Left renal pelvis (tissue), 4 donors: ENCODE measurements at regions not wholly inside any gene's neighbourhood (a gene's known extent, or its start where the extent isn't known, plus 50 kb on each side); places are given as distances from the start of the nearest gene placed in this dataset.
"Not testable (repeated sequence)": the region's sequence is repeated elsewhere in the genome, so short reads cannot be mapped to it uniquely, and the experiment has no call there.

Experiments
- DNase-seq, 4 donors: peaks; one replicate each; pipeline ENCODE4 v3.0.0-alpha.2; 2013; ENCODE audit warnings: low read depth in 4 of 4, low spot score in 3 of 4

- no peak for DNase-seq
These were observed 210.5 kb upstream of the SHH start for GRCh38 chr7:156022483-156023459.

- peak; percentile 2 to 18 (median 6) for DNase-seq
These were observed 209.2 kb upstream of the SHH start for GRCh38 chr7:156021471-156021870.

GRCh38 chr7:156020566-156020965 lies 208.3 kb upstream of the SHH start:
- DNase-seq: no peak

- DNase-seq: no peak
These were observed 207.7 kb upstream of the SHH start for GRCh38 chr7:156019776-156020565.

- DNase-seq: no peak
These were observed 207.0 kb upstream of the SHH start for GRCh38 chr7:156019308-156019707.

- DNase-seq: no peak
These were observed 205.8 kb upstream of the SHH start for GRCh38 chr7:156017916-156018700.

GRCh38 chr7:156017431-156017830 lies 205.2 kb upstream of the SHH start:
- no peak for DNase-seq

GRCh38 chr7:156015237-156016020 lies 203.2 kb upstream of the SHH start:
- DNase-seq: no peak

- DNase-seq: no peak
These were observed 202.5 kb upstream of the SHH start for GRCh38 chr7:156014808-156015207.

GRCh38 chr7:156014201-156014600 lies 201.9 kb upstream of the SHH start:
- DNase-seq: no peak

- DNase-seq: no peak
These were observed 200.1 kb upstream of the SHH start for GRCh38 chr7:156012412-156012811.

- no peak for DNase-seq
These were observed 197.3 kb upstream of the SHH start for GRCh38 chr7:156009569-156009968.

- not testable (repeated sequence) for DNase-seq
These were observed 194.6 kb upstream of the SHH start for GRCh38 chr7:156006876-156007275.

- no peak for DNase-seq
These were observed 193.8 kb upstream of the SHH start for GRCh38 chr7:156006024-156006423.

GRCh38 chr7:156005202-156005691 lies 193.0 kb upstream of the SHH start:
- no peak for DNase-seq

GRCh38 chr7:156004265-156005201 lies 192.3 kb upstream of the SHH start:
- no peak for DNase-seq

- no peak for DNase-seq
These were observed 191.2 kb upstream of the SHH start for GRCh38 chr7:156003220-156004162.
